ENCODE measurements at regions not wholly inside any gene's neighbourhood (a gene's known extent, or its start where the extent isn't known, plus 50 kb on each side); places are given as distances from the start of the nearest gene placed in this dataset.
"Not testable (repeated sequence)": the region's sequence is repeated elsewhere in the genome, so short reads cannot be mapped to it uniquely, and the experiment has no call there.

GRCh38 chr21:28174701-28175100 lies 818.0 kb downstream of the LTN1 start:
- no peak for DNase-seq (ENCODE audit: low spot score)

DNA sequence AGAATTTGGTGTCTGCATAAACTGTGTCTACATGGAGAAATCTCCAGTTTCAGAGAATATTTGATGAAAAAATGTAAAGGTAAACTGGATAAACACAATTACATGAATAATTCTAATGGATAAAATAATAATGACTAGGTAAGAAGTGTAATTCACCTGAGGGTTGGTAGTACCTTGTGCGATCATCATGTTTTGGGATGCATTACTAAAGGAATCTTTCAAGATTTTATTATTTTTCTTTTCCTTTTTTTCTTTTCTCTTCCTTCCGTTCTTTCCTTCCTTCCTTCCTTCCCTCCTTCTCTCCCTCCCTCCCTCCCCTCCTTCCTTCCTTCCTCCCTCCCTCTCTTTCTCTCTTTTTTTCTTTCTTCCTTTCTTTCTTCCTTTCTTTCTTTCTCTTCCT lies 818.7 kb downstream of the LTN1 start:
- DNase-seq (ENCODE audit: low spot score), result no peak

DNA sequence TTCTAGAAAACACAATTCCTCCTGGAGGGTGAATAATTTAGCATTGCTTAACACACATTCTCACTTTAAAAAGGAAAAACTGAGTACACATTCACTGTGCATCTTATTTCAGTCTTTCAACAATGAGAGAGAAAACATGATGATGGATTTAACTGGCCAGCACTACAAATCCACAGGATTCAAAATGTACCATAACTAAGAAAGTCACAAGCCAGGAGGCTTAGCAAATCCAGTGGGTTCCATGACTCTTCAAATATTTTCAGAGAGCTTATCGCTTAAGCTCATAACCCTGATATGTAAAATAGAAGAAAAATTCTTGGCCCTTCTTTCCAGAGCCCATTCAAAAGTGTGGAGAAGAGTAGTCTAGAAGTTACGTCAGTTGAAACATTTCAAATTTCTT lies 820.3 kb downstream of the LTN1 start:
- no peak for DNase-seq (ENCODE audit: low spot score)

- no peak for DNase-seq (ENCODE audit: low spot score)
These were observed 825.3 kb downstream of the LTN1 start for GRCh38 chr21:28167366-28167765.

GRCh38 chr21:28164519-28164918 lies 828.2 kb downstream of the LTN1 start:
- DNase-seq (ENCODE audit: low spot score), result not testable (repeated sequence)

GRCh38 chr21:28162052-28162451 lies 830.6 kb downstream of the LTN1 start:
- not testable (repeated sequence) for DNase-seq (ENCODE audit: low spot score)

- no peak for DNase-seq (ENCODE audit: low spot score)
These were observed 832.3 kb downstream of the LTN1 start for GRCh38 chr21:28160378-28160777.

DNA sequence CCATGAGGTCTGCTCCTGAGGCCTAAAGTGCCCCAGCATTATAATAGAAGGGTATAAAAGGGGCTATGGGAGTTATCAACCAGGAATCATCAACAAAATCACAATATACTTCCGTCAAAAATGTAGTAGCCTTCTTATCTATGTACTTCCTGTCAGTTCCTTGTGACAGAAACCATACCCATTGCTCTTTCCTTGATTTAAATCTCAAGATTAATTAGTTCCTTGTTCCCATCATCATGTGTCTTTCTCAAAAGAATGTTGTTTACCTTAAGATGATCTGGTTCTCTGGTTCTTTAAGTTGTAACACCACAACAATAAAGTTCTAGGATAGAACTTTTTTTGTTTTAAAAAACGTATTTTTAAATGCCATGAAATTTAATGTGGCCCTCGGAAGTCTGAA lies 833.3 kb downstream of the LTN1 start:
- no peak for DNase-seq (ENCODE audit: low spot score)

- no peak for DNase-seq (ENCODE audit: low spot score)
These were observed 836.1 kb downstream of the LTN1 start for GRCh38 chr21:28156590-28156989.

- DNase-seq (ENCODE audit: low spot score), result no peak
These were observed 838.6 kb downstream of the LTN1 start for GRCh38 chr21:28154121-28154520.

- DNase-seq (ENCODE audit: low spot score), result no peak
These were observed 839.9 kb downstream of the LTN1 start for GRCh38 chr21:28152732-28153131.

DNA sequence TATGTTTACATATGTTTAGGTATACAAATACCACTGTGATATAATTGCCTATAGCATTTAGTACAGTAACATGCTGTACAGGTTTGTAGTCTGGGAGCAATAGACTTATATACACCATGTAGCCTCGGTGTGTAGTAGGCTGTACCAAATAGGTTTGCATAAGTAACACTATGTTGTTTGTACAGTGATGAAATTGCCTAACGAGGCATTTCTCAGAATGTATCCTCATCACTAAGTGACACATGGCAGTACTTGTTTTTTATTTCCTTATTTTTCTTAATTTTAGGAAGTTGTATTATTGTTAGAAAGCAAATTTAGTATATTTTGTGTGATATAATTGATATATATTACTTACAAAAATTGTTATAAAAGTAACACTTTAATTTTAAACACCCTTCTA lies 840.9 kb downstream of the LTN1 start:
- no peak for DNase-seq (ENCODE audit: low spot score)

DNA sequence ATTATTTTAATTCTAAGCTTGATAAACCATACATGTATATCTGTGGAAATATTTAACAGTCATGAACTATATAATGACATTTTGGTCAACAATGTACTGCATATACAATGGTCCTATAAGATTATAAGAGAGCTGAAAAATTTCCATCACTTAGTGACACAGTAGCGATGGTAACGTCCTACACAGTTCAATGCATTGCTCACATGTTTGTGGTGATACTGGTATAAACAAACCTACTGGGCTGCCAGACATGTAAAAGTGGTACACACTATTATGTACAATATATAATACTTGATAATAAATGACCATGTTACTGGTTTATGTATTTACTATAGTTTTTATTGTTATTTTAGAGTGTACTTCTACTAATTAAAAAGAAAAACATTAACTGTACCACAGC lies 841.9 kb downstream of the LTN1 start:
- no peak for DNase-seq (ENCODE audit: low spot score)

DNA sequence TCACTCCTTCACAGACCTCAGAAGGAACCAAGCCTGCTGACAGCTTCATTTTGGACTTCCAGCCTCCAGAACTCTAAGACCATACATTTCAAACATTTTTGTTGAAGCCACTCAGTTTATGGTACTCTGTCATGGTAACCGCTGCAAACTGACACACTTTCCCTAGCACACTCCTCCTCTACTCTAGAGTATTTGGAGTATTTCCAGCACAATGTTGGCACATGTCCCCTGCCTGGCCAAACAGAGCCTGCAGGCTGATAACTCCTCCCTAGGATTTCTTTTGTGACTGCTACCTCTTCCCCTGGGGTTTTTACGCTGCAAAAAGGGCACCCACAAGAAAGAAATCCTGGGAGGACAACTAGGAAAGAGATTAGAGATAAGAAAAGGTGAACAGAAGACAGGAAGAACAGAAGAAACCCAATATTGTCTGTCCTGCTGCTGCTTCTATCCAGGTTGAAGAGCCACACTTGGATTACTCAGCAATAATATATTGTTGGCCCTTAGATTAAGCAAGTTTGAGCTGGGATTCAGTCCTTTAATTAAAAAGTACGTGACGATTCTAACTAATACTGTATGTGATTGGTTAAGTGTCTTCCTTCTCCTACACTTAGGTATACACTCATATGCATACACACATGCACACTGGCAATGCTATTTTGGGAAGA lies 844.1 kb downstream of the LTN1 start:
- DNase-seq (ENCODE audit: low spot score), result no peak

DNA sequence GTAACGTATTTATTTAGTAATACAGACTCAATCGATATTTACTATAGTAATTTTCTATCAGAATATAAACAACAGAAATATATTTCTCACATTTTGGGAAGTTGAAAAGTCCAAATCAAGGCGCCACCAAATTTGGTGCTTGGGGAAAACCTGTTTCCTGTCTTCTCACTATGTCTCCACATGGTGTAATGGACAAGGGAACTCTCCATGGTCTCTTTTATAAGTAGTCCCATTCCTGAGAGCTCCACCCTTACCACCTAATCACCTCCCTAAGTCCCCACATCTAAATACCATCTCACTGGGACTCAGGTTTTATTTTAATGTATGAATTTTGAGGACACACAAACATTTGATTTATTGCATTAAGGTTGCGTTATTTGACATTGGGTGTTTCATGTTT lies 848.0 kb downstream of the LTN1 start:
- no peak for DNase-seq (ENCODE audit: low spot score)

- DNase-seq (ENCODE audit: low spot score), result no peak
These were observed 848.6 kb downstream of the LTN1 start for GRCh38 chr21:28144089-28144488.

DNA sequence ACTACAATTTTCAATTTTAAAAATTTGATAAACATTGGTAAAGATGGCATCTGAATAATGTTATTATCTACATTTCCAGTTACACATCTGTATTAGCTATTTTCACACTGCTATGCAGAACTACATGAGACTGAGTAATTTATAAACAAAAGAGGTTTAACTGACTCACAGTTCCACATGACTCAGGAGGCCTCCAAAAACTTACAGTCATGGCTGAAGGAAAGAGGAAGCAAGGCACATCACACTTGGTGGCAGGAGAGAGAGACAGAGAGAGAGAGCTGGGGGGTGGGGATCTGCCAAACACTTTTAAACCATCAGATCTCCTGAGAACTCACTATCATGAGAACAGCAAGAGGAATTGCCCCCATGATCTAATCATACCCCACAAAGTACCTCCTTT lies 850.0 kb downstream of the LTN1 start:
- peak; percentile 1 for DNase-seq (ENCODE audit: low spot score)

- DNase-seq (ENCODE audit: low spot score), result no peak
These were observed 854.4 kb downstream of the LTN1 start for GRCh38 chr21:28138272-28138671.

- DNase-seq (ENCODE audit: low spot score), result no peak
These were observed 855.9 kb downstream of the LTN1 start for GRCh38 chr21:28136656-28137255.

DNA sequence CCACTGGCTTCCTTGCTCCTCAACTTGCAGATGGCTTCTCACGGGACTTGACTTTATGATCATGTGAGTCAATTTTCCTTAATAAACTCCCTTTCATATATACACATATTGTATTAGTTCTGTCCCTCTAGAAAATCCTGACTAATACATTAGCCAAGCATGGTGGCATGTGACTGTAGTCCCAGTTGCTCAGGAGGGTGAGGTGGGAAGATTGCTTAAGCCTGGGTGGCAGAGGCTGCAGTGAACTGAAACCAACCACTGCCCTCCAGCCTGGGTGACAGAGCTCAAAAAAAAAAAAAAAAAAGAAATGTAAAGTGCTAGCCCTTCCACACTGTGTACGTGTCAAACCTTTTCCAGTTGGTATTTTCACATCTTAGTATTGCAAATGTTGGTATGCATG lies 857.0 kb downstream of the LTN1 start:
- no peak for DNase-seq (ENCODE audit: low spot score)

DNA sequence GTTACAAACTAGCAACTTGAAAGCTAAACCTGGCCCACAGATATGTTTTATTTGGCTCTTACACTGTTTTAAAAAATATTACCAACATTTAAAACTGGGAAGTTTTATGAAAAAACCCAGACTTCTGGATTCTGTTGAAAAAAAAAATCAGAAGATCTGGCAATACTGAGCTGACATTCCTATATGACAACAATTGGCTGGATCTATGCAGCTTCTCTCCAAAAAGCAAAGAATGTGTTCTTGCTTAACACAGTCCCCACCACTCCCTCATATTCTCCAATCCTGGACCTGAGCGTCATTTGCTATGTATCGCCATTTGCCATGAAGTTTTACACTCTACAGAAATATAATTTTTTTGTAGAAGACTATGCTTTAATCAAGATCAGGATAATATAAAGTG lies 859.6 kb downstream of the LTN1 start:
- DNase-seq (ENCODE audit: low spot score), result no peak

- DNase-seq (ENCODE audit: low spot score), result no peak
These were observed 860.0 kb downstream of the LTN1 start for GRCh38 chr21:28132713-28133112.

DNA sequence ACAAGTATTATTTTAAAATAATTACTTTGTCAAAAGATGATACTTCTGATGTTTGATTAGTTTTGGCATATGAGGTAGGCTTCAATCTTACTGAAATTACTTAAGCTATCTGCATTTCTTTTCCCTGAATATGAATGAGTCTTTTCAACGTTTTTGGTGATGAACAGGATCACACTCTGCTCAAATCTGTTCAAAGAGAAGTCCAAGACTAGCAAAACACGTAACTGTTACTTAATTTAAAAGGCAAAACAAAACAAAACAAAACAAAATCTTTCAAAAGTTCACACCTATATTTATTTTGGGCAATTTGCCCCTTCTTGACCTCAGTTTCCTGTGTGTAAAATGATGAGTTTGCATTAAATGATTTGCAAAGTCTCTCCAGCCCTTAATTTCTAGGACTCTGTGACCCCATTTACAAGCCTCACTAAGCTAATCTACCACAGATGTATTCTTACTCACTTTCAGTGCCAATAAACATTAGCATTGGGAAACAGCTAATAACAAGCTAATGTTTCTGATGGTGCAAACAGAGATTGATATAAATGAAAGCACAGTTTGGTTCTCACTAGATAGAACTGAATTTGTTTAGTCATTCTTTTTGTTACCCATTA lies 865.4 kb downstream of the LTN1 start:
- DNase-seq (ENCODE audit: low spot score), result no peak
